Fibroblast of mammary gland (primary cell): ENCODE measurements at regions not wholly inside any gene's neighbourhood (a gene's known extent, or its start where the extent isn't known, plus 50 kb on each side); places are given as distances from the start of the nearest gene placed in this dataset.

Experiments
- DNase-seq: peaks from one replicate; pipeline ENCODE4 v3.0.0-alpha.2; 2010; ENCODE audit warnings: low read depth
- H3K4me3 ChIP-seq: 2 replicates; pipeline ENCODE4 v1.5.1; 2011; ENCODE audit warnings: low read depth, mild to moderate bottlenecking, low read length, moderate library complexity; ENCODE audit not compliant: control insufficient read depth
- CTCF ChIP-seq: conservative IDR thresholded peaks from 2 replicates; pipeline ENCODE4 v1.5.1; 2011; ENCODE audit warnings: low read depth, low read length, inconsistent platforms; ENCODE audit not compliant: control insufficient read depth, insufficient read depth

DNA sequence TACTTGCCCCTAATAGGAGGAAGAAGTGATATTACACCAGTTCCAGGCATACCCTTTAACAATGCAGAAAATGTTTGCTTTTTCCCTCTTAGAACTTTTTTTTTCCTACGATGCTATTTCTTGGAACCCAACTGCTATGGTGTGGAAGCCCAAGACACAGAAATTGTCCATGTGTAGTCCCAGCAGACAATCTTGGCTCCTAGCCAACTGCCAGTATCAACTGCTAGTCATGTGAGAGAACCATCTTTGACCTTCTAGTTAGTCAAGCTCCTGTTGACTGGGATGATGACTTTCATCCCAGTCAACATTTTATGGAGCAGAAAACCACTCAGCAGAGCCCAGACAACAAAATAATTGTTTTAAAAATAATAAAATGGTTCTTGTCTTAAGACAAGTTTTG is 532.4 kb downstream of the TLR4 start:
- TF ChIP-seq CTCF, result no peak
- DNase-seq, result no peak
- H3K4me3 ChIP-seq, result no peak overlapping the region

GRCh38 chr9:118238139-118238538 is 533.9 kb downstream of the TLR4 start:
- TF ChIP-seq CTCF, result no peak
- no peak for DNase-seq
- no peak overlapping the region for H3K4me3 ChIP-seq

GRCh38 chr9:118252027-118252426 is 547.8 kb downstream of the TLR4 start:
- no peak overlapping the region for H3K4me3 ChIP-seq
- TF ChIP-seq CTCF, result no peak
- DNase-seq, result no peak

DNA sequence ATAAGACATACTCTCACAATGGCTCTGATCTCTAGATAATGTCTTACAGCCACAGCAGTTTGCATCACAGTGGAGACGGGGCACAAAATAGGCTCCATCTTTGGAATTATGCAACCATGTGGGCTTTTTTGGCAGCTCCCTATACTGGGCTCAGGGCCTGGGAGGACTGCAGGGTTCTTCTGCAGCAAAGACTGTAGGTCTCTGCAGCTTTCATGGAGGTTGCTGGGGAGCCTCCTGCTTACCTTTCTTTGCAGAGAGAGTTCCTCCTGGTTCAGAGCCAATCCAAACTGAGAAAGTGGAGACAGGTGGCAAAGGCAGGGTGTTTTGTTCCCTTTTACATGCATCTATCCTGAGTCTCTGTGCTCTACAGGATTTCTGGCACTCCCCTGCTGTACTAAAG is 558.0 kb downstream of the TLR4 start:
- TF ChIP-seq CTCF, result no peak
- DNase-seq, result no peak
- no peak overlapping the region for H3K4me3 ChIP-seq

GRCh38 chr9:118263949-118264348 is 559.7 kb downstream of the TLR4 start:
- H3K4me3 ChIP-seq, result no peak overlapping the region
- TF ChIP-seq CTCF, result no peak
- DNase-seq, result no peak

DNA sequence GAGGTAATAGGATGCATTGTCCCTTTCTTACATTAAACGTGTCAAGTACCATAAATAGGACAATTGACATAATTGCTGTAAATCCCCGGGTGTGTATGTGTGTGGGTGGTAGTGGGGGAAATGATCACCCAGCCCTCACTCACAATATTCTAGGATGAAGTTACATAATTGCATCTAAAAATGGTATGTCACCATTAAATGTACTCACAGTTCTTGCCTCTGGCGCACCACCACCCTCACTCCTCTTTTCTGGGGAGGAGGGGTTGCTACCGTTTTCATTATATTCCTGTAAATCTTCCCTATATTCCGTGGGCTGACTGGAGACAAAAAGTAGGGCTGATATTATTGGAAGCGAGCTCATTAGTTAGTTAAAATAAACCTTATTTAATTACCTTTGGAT is 563.8 kb downstream of the TLR4 start:
- no peak overlapping the region for H3K4me3 ChIP-seq
- DNase-seq, result no peak
- no peak for TF ChIP-seq CTCF

- DNase-seq, result no peak
- no peak for TF ChIP-seq CTCF
- H3K4me3 ChIP-seq, result no peak overlapping the region
Observed at GRCh38 chr9:118269623-118270022, 565.4 kb downstream of the TLR4 start.
